Activated T-helper 2 cell treated with anti-CD3 and anti-CD28 coated beads, Interferon-gamma antibody, Interleukin-2, Interleukin-4, amounts not matched to agents 10 μg/mL and 5 μg/mL and 100 μg/mL, durations not matched to agents 14 hours and 24 hours and 36 hours (primary cell): ENCODE measurements at regions not wholly inside any gene's neighbourhood (a gene's known extent, or its start where the extent isn't known, plus 50 kb on each side); places are given as distances from the start of the nearest gene placed in this dataset.

Source experiments
- DNase-seq: peaks from one replicate; pipeline ENCODE4 v3.0.0; 2021; ENCODE audit warnings: low spot score
- H3K27ac Mint-ChIP-seq: one replicate; pipeline ENCODE4 v1.8.0; 2021; ENCODE audit warnings: mixed read lengths
- H3K27me3 Mint-ChIP-seq: one replicate; pipeline ENCODE4 v1.8.0; 2021; ENCODE audit warnings: low read depth, mixed read lengths
- H3K36me3 Mint-ChIP-seq: one replicate; pipeline ENCODE4 v1.8.0; 2021; ENCODE audit warnings: low read depth, mixed read lengths
- H3K4me1 Mint-ChIP-seq: one replicate; pipeline ENCODE4 v1.8.0; 2021; ENCODE audit warnings: low read depth, mixed read lengths
- H3K4me3 Mint-ChIP-seq: one replicate; pipeline ENCODE4 v1.8.0; 2021; ENCODE audit warnings: low read depth, mild to moderate bottlenecking, moderate library complexity, mixed read lengths
- H3K9me3 Mint-ChIP-seq: one replicate; pipeline ENCODE4 v1.8.0; 2021; ENCODE audit warnings: mixed read lengths
- intact Hi-C: fragments of 100-400 bp; cut with micrococcal nuclease; formaldehyde crosslinking; loops from one replicate; pipeline ENCODE4 v1.15.1; 2023

DNA sequence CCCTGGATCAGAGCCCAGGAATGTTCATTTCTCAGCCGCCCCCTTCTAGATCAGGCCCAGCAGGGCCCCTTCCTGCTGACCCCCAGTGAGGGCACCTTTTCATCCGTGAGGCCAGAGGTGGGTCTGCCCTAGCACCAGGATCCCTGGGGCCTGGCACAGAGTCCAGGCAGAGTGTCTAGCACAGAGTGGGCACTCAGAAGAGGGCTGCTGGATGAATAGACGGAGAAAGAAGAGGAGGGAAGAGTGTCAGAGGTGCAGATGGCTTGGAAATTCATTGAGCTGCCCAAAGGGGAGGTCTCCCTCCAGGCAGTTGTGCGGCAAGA lies 106.5 kb downstream of the CPZ start:
- no peaks in the 10 kb centered on the region for H3K9me3 Mint-ChIP-seq
- no peaks in the 10 kb centered on the region for H3K36me3 Mint-ChIP-seq
- intact Hi-C loops = no loop called here
- H3K27me3 Mint-ChIP-seq = no peaks in the 10 kb centered on the region
- no peak overlapping the region for H3K4me3 Mint-ChIP-seq
- no peak overlapping the region for H3K27ac Mint-ChIP-seq
- no peak for DNase-seq
- H3K4me1 Mint-ChIP-seq = no peaks in the 10 kb centered on the region

DNA sequence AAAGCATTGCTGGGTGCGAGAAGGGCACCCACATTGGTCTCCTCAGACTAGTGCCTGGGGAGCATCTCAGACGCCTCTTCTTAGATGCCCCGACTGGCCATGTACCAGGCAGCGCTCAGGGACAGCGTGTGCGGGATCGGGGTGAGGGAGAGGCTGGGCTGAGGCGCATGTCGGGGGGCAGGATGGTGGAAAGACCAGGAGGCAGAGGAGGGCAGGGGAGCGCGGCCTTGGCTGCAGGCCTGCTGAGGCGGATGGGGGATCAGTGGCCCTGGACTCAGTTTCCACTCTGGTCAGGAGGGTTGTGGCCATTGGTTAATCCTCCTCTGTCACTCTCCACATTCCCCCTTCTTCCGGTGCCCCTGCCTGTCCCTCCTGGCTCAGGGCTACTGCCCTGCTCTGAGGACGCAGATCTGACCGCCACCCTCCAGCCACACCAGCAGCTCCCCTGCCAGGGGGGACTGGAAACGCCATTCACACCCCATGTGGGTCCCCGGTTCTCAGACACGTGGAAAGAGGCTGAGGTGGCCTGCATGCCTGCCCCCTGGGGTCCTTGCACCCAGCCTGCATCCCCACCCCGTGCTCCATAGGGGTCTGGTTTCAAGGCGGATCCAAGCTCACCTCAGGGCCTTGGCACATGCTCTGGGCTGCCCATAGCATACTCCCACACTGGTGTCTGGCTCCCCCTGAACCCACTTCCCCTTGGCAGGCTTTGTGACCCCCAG lies 105.9 kb downstream of the CPZ start:
- no peak overlapping the region for H3K4me3 Mint-ChIP-seq
- no peak for DNase-seq
- no peaks in the 10 kb centered on the region for H3K4me1 Mint-ChIP-seq
- H3K9me3 Mint-ChIP-seq = no peaks in the 10 kb centered on the region
- H3K27ac Mint-ChIP-seq = no peak overlapping the region
- intact Hi-C loops = no loop called here
- no peaks in the 10 kb centered on the region for H3K27me3 Mint-ChIP-seq
- H3K36me3 Mint-ChIP-seq = no peaks in the 10 kb centered on the region

DNA sequence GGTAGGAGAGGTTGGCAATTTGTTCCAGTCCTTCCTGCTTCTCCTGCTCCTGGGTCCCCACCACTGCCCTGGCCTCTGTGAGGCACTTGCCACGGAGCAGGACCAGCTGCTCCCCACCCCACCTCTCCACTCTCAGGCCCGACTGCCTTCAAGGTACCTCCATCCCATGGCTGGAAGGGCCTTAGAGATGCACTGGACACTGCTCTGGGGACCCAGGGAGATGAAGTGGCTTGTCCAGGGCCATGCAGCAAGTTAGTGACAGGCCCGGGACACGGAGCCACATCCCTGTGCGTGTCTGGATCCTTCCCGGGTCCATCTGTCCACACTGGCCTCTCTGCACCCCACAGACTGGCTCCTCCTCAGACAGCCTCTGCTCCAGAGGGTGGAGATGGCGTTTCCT lies 105.3 kb downstream of the CPZ start:
- no peak for DNase-seq
- Mint-ChIP-seq H3K9me3 (no peaks in the 10 kb centered on the region), H3K4me3 (no peak overlapping the region), H3K36me3 (no peaks in the 10 kb centered on the region), H3K27ac (no peak overlapping the region), H3K27me3 (no peaks in the 10 kb centered on the region), H3K4me1 (no peaks in the 10 kb centered on the region)
- intact Hi-C loops = no loop called here

DNA sequence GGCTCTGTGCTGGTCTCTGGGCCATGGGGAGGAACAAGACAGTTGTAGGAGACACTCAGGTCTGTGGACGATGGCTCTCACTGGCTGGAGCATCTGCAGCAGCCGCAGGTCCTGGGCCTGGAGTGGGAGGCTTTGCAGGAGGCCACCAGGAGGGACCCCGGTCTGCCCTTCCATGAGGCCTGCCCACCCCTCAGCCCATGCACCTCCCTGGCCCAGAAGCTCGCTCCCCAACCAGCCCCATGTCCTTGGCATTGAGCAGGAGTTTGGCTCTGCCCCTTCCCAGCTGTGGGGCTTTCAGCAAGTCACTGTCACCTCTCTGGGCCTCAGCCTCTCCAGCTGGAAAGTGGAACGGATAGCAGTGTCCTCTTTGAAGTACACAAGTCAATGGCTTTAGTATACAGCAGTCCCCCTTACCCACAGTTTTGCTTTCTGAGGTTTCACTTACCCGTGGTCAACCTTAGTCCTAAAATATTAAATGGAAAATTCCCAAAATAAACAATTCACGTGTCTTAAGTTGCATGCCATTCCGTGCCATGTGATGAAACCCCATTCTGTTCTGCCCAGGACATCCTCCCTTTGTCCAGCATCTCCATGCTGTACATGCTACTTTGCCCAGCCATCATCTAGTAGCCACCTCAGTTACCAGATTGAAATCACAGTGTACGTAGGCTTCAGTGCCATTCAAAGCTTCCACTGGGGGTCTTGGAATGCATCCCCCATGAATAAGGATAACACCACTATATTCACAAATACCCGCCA lies 104.0 kb downstream of the CPZ start:
- no peaks in the 10 kb centered on the region for H3K9me3 Mint-ChIP-seq
- intact Hi-C loops = no loop called here
- H3K4me3 Mint-ChIP-seq = no peak overlapping the region
- DNase-seq = no peak
- H3K27me3 Mint-ChIP-seq = no peaks in the 10 kb centered on the region
- H3K4me1 Mint-ChIP-seq = no peaks in the 10 kb centered on the region
- no peak overlapping the region for H3K27ac Mint-ChIP-seq
- H3K36me3 Mint-ChIP-seq = no peaks in the 10 kb centered on the region

DNA sequence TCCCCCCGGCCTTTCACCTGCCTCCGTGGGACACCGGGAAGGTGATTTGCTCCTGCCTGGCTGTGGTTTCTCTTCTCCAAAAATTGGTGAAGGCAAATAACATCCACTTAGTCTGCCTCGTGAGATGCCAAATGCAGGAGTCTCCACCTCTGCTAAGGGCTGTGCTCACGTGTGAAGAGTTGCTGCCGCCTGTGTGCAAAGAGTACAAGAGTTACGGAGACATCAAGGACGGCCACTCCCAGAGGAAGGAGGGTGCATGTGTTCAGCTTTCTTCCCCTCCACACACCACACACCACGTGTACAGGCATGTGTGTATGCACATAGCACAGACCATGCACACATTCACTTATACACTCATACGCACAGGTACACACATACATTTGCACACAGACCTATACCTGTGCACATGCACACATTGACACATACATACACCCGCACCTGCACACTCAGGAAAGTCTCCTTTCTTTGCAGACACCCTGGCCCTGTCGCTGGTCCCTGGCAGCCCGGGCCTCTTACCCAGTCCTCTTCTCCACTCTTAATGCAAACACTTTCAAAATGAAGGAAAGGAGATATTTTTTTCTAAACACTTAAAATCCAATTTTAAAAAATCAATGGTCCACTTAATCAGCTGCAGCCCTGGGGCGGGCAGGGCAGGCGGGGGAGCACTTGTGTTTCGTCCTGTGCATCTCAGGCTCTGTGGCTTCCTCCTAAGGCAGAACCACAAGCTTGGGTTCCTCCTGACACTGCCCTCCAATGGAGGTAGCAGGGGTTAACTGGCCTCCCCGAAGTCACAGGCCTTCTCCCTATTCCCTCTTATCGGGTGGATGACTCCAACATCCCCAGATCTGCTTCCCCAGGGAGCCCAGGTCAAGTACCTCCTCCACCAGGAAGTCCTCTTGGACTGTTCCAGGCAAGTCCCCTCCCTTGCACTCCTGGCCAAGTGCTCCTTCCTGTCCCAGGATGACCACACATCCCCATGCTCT lies 103.0 kb downstream of the CPZ start:
- Mint-ChIP-seq H3K4me1 (no peaks in the 10 kb centered on the region), H3K36me3 (no peaks in the 10 kb centered on the region), H3K9me3 (no peaks in the 10 kb centered on the region), H3K27ac (no peak overlapping the region), H3K27me3 (no peaks in the 10 kb centered on the region), H3K4me3 (no peak overlapping the region)
- intact Hi-C loops = no loop called here
- DNase-seq = no peak

DNA sequence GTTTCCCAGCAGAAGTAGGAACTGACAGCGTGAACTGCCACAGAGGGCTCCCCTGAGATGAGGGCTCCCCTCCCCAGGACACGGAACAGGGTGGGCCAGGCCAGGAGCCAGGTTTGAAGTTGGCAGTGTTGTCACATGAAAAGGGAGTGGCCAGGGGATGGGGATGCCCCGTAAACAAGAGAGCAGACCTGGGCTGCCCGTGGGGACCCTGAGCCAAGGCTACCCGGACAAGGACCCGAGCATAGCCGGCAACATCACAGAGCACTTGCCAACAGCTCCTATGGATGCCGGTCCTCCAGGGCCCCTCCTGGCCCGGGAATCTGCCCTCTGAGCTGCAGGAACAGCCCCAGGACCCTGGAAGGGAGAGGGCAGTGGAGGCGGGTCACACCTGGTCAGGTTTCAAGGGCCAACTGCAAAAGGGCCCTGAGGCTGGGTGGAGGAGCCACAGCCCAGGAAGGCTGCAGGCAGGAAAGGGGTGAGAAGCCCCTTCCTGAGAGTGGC lies 102.1 kb downstream of the CPZ start:
- H3K36me3 Mint-ChIP-seq = no peaks in the 10 kb centered on the region
- DNase-seq = no peak
- H3K27me3 Mint-ChIP-seq = no peaks in the 10 kb centered on the region
- no peak overlapping the region for H3K4me3 Mint-ChIP-seq
- H3K27ac Mint-ChIP-seq = no peak overlapping the region
- no peaks in the 10 kb centered on the region for H3K4me1 Mint-ChIP-seq
- H3K9me3 Mint-ChIP-seq = no peaks in the 10 kb centered on the region
- intact Hi-C loops = no loop called here

DNA sequence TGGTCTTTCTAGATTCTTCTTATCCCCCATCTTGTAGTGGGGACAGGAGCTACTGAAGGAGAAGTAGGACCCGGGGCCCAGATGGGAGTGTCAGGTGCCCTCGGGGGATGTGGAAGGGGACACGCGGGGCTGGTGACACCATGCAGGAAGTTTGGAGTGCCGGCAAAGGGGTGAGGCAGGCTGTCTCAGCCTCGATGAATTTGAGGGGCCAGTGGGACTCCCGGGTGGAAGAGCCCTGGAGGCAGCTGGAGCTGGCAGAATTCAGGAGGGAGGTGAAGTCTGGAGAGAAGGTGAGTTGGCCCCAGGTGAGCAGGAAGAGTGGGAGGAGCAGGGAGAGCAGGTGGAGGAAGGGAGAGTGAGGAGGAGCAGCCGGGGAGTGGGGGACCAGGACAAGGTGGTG lies 101.7 kb downstream of the CPZ start:
- no peaks in the 10 kb centered on the region for H3K9me3 Mint-ChIP-seq
- no peaks in the 10 kb centered on the region for H3K27me3 Mint-ChIP-seq
- H3K4me1 Mint-ChIP-seq = no peaks in the 10 kb centered on the region
- no peak overlapping the region for H3K27ac Mint-ChIP-seq
- no peak overlapping the region for H3K4me3 Mint-ChIP-seq
- no peak for DNase-seq
- H3K36me3 Mint-ChIP-seq = no peaks in the 10 kb centered on the region
- intact Hi-C loops = no loop called here

DNA sequence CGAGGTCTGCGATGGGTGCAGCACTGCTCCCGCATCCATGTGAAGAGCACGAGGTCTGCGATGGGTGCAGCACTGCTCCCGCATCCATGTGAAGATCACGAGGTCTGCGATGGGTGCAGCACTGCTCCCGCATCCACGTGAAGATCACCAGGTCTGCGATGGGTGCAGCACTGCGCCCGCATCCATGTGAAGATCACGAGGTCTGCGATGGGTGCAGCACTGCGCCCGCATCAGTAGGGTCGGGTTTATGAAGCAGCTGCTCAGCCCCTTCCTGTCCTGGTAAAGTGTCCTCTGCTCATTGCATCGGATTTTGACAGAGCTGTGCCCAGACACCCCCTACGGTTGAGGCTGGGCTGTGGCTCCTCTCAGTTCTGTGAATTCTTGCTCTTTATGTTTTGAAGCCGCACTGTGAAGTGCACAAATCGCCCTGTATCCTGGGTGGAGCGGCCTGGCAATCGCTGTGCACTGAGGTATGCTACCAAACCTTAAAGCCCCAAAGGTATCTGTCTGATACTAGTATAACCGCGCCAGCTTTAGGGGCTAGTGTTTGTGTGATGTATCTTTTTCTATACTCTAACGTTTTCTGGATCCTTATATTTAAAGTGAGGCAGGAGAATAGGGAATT lies 98.7 kb downstream of the CPZ start:
- no peak overlapping the region for H3K4me3 Mint-ChIP-seq
- intact Hi-C loops = no loop called here
- H3K27ac Mint-ChIP-seq = no peak overlapping the region
- DNase-seq = no peak
- no peaks in the 10 kb centered on the region for H3K36me3 Mint-ChIP-seq
- H3K4me1 Mint-ChIP-seq = no peaks in the 10 kb centered on the region
- H3K27me3 Mint-ChIP-seq = no peaks in the 10 kb centered on the region
- H3K9me3 Mint-ChIP-seq = no peaks in the 10 kb centered on the region

DNA sequence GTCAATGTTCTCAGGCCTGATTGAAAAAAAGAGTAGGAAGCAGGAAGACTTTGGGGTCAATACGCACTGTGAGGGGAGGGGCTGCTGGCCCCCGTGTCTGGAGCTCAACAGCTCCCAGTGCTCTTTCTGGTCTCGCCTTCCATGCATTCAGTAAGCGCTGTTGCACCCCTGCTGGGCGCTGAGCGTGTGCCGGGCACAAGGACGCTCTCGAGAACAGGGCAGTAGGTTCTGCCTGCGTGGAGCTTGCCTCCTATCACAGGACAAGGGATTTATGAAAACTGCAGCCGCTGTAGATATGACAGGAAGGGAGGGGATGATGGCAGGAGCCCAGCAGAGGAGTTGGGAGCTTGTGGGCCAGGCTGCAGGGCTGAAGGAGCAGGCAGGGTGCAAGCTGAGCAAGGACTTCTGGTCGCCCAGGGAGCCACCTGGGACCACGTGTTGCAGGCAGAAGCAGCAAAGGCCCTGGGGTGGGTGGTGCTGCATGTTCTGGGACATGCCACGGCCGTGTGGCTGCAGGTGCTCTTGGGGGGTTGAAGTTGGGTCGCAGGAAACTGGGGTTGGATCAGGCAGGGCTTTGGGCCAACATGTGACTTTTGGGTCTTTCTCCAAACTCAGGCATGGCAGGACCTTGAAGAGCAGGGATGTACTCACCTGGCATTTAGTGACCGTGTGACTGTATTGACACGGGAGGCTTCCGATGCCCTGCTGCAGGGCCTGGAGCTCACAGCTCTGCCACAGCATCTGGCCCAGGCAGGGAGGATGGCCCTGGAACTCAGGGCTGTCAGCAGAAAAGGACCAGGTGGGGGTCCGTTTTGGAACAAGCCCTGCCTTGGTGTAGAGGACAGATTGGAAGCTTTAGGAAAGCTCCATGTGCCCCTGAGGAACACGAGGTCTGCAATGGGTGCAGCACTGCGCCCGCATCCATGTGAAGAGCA lies 97.9 kb downstream of the CPZ start:
- Mint-ChIP-seq H3K27me3 (no peaks in the 10 kb centered on the region), H3K27ac (no peak overlapping the region), H3K36me3 (no peaks in the 10 kb centered on the region), H3K9me3 (no peaks in the 10 kb centered on the region), H3K4me3 (no peak overlapping the region), H3K4me1 (no peaks in the 10 kb centered on the region)
- DNase-seq = no peak
- intact Hi-C loops = no loop called here

DNA sequence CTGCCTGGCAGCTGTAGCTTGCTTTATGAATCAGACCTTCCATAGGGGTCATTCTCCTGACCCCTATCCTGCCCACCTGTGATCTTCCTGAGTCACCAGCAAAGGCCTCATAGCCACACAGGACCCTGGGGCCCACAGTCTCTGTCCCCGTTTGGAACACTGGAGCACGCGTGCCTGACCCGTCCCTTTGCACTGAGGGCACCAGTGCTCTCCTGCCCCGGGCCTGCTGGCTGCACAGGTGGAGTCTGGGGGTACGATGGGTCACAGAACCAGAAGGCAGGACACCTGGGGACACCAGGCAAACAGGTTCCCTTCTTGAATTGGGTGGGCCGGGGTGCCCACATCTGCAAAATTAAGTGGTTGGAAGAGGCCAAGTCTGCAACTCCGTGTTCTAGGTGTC lies 97.2 kb downstream of the CPZ start:
- intact Hi-C loops = no loop called here

DNA sequence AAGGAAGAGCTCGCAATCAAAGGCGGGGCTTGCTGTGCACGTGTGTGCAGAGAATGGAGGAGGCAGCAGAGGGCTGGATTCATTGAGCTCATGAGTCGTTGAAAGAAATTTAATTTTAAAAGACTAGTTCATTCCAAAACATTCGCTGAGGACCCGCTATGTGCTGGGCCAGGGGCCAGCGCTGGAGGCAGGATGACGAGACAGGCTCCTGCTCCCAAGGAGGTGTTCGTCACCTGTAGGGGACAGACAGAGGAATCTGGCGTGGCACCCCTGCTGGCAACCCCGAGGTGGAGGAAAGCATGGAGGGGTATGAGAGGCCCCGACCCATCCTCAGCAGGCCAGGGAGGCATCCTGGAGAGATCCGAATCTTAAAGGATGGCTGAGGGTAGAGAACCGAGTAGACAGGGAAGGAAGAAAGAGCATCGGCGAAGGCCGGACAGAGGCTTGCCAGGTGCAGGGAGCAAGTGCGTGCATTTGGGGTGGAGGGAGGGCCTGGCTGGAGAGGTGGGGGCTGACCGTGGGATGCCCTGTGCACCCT lies 96.4 kb downstream of the CPZ start:
- H3K36me3 Mint-ChIP-seq = no peaks in the 10 kb centered on the region
- intact Hi-C loops = no loop called here

More for the DNA sequence above, 97.2 kb downstream of the CPZ start:
- H3K9me3 Mint-ChIP-seq = no peaks in the 10 kb centered on the region
- H3K27me3 Mint-ChIP-seq = no peaks in the 10 kb centered on the region
- H3K27ac Mint-ChIP-seq = no peak overlapping the region
- no peaks in the 10 kb centered on the region for H3K36me3 Mint-ChIP-seq
- DNase-seq = no peak
- H3K4me1 Mint-ChIP-seq = no peaks in the 10 kb centered on the region
- H3K4me3 Mint-ChIP-seq = no peak overlapping the region

More for the DNA sequence above, 96.4 kb downstream of the CPZ start:
- Mint-ChIP-seq H3K27me3 (no peaks in the 10 kb centered on the region), H3K9me3 (no peaks in the 10 kb centered on the region), H3K4me3 (no peak overlapping the region), H3K4me1 (no peaks in the 10 kb centered on the region), H3K27ac (no peak overlapping the region)
- DNase-seq = no peak
